Suppressor macrophage treated with lipopolysaccharide for 1 hour (primary cell): ENCODE measurements at regions not wholly inside any gene's neighbourhood (a gene's known extent, or its start where the extent isn't known, plus 50 kb on each side); places are given as distances from the start of the nearest gene placed in this dataset.

Experiments used
- DNase-seq, 3 donors: peaks; one replicate each; pipeline ENCODE4 v3.0.0-alpha.2; 2020 to 2022

GRCh38 chr1:81695741-81696140 lies 105.0 kb upstream of the ADGRL2 start:
- no peak for DNase-seq

- DNase-seq = no peak
Measured at GRCh38 chr1:81693316-81693715, 107.4 kb upstream of the ADGRL2 start.

- no peak for DNase-seq
Measured at GRCh38 chr1:81690676-81691453, 109.9 kb upstream of the ADGRL2 start.

GRCh38 chr1:81689531-81689941 lies 111.2 kb upstream of the ADGRL2 start:
- DNase-seq = no peak

- no peak for DNase-seq
Measured at GRCh38 chr1:81682490-81682889, 118.2 kb upstream of the ADGRL2 start.

- no peak for DNase-seq
Measured at GRCh38 chr1:81681601-81682266, 119.0 kb upstream of the ADGRL2 start.

GRCh38 chr1:81681114-81681513 lies 119.6 kb upstream of the ADGRL2 start:
- no peak for DNase-seq

GRCh38 chr1:81679942-81680341 lies 120.8 kb upstream of the ADGRL2 start:
- DNase-seq = no peak

- no peak for DNase-seq
Measured at GRCh38 chr1:81678779-81679178, 122.0 kb upstream of the ADGRL2 start.

- DNase-seq = no peak
Measured at GRCh38 chr1:81672766-81673165, 128.0 kb upstream of the ADGRL2 start.

- DNase-seq = no peak
Measured at GRCh38 chr1:81671038-81671437, 129.7 kb upstream of the ADGRL2 start.

- no peak for DNase-seq
Measured at GRCh38 chr1:81670286-81670685, 130.4 kb upstream of the ADGRL2 start.

GRCh38 chr1:81666586-81666985 lies 134.1 kb upstream of the ADGRL2 start:
- no peak for DNase-seq

- DNase-seq = no peak
Measured at GRCh38 chr1:81664341-81664740, 136.4 kb upstream of the ADGRL2 start.

- no peak for DNase-seq
Measured at GRCh38 chr1:81662913-81663526, 137.7 kb upstream of the ADGRL2 start.

GRCh38 chr1:81660286-81660685 lies 140.4 kb upstream of the ADGRL2 start:
- DNase-seq = no peak

GRCh38 chr1:81654657-81655056 lies 146.1 kb upstream of the ADGRL2 start:
- no peak for DNase-seq

GRCh38 chr1:81654147-81654546 lies 146.6 kb upstream of the ADGRL2 start:
- no peak for DNase-seq

GRCh38 chr1:81650776-81651175 lies 150.0 kb upstream of the ADGRL2 start:
- no peak for DNase-seq

- DNase-seq = no peak
Measured at GRCh38 chr1:81635816-81636215, 164.9 kb upstream of the ADGRL2 start.

- DNase-seq = no peak
Measured at GRCh38 chr1:81634294-81634693, 166.4 kb upstream of the ADGRL2 start.

- DNase-seq = no peak
Measured at GRCh38 chr1:81619156-81619555, 181.6 kb upstream of the ADGRL2 start.

- no peak for DNase-seq
Measured at GRCh38 chr1:81618376-81618775, 182.4 kb upstream of the ADGRL2 start.

- peak in 1 of 3 donors; percentile 1 for DNase-seq
Measured at GRCh38 chr1:81617308-81617967, 183.3 kb upstream of the ADGRL2 start.
